ENCODE measurements at regions not wholly inside any gene's neighbourhood (a gene's known extent, or its start where the extent isn't known, plus 50 kb on each side); places are given as distances from the start of the nearest gene placed in this dataset.

DNA sequence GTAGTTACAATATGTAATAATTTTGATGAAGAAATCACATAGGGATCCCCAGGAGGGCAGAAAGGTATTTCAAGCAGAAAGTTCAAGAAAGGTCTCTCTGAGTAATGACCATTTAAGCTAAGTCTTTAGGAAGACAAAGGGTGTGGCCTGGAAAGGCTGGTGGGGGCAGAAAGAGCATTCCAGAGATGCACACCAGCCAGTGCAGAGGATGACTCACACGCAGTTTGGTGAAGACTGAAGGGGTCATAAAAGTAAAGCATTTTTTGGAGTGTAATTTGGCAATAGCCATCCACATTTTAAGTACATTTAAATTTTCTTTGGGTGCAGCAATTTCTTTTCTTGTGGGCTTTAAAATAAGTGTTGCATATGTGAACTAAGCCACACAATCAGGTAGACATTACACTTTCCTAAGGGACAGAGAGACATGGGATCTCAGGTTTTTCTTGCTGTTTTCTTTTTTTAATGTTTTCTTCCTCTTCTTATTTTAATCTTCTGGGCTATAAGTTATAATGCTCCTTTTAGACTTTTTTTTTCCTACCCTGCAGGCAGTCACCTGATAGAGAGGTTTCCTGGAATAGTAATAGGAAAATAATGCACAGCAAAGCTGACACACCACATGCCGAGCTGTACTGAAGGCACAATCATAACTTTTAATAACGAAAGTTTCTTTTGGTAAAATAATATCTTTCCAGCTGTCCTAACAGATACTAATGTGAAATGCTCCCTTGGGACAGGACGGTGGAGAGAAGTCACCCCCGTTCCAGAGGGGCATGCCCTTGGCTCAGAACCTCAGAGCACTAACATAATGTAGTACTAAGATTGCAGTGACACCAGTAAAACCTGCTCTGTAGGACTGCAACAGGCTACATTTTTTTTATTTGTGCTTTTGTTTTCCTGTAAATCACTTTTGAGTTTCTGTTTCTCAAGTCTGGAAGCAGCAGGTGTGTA, 49.6 kb upstream of the PTPRK start:
- TF ChIP-seq, protein P1, sequence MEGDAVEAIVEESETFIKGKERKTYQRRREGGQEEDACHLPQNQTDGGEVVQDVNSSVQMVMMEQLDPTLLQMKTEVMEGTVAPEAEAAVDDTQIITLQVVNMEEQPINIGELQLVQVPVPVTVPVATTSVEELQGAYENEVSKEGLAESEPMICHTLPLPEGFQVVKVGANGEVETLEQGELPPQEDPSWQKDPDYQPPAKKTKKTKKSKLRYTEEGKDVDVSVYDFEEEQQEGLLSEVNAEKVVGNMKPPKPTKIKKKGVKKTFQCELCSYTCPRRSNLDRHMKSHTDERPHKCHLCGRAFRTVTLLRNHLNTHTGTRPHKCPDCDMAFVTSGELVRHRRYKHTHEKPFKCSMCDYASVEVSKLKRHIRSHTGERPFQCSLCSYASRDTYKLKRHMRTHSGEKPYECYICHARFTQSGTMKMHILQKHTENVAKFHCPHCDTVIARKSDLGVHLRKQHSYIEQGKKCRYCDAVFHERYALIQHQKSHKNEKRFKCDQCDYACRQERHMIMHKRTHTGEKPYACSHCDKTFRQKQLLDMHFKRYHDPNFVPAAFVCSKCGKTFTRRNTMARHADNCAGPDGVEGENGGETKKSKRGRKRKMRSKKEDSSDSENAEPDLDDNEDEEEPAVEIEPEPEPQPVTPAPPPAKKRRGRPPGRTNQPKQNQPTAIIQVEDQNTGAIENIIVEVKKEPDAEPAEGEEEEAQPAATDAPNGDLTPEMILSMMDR (IDR thresholded peaks at IDR 0.05; ENCODE audit: borderline replicate concordance, extremely low read depth, low read length, poor library complexity, severe bottlenecking) = no peak
- TF ChIP-seq EZH2 (IDR thresholded peaks at IDR 0.05; ENCODE audit: borderline replicate concordance, low read depth, low read length, severe bottlenecking) = no peak
